ENCODE measurements at regions not wholly inside any gene's neighbourhood (a gene's known extent, or its start where the extent isn't known, plus 50 kb on each side); places are given as distances from the start of the nearest gene placed in this dataset.

DNA sequence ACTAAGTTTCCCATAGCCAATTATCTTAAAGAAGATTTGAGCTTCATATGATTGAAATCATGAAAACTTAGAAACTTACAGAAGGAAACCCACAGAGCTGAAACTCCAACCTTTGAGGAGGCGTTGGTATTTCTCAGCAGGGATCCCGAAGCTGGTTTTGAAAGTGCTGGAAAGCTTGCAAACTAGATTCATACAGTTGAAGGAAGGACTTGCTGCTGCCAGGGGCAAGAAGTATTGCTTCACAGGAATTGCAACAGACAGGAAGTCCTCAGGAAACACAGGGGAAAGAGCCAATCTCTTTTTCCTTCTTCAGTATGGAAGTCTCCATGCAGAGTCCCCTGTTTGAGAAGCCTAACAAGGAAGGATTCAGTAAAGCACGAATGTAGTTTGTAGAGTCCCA lies 419.7 kb downstream of the CD109 start:
- H3K14ac ChIP-seq (ENCODE audit: low read length), result no peak overlapping the region
- H3K23ac ChIP-seq (ENCODE audit: low read length), result no peak overlapping the region
- no peaks in the 10 kb centered on the region for H3K27me3 ChIP-seq (ENCODE audit: insufficient read depth, low read length)
- no peak overlapping the region for H3K4me2 ChIP-seq (ENCODE audit: low read length)
- no peaks in the 10 kb centered on the region for H3K36me3 ChIP-seq (ENCODE audit: control insufficient read depth in 1 of 2, insufficient read depth in 2 of 2, low read length in 2 of 2)
- no peak overlapping the region for H3K9ac ChIP-seq (ENCODE audit: low read length)
- no peak overlapping the region for H4K91ac ChIP-seq (ENCODE audit: low read depth, low read length)
- H3K4me3 ChIP-seq (ENCODE audit: low read depth, low read length), result no peak overlapping the region
- H3K4ac ChIP-seq (ENCODE audit: low read depth, low read length), result no peak overlapping the region
- no peak overlapping the region for H2BK5ac ChIP-seq (ENCODE audit: low read depth, low read length, poor library complexity)
- H3K27ac ChIP-seq (ENCODE audit: low read depth, low read length), result no peak overlapping the region
- WGBS (ENCODE audit: extremely low coverage, insufficient coverage, insufficient read length), result no CpG with 5 or more reads among the region's 3 CpGs
- no peaks in the 10 kb centered on the region for H3K9me3 ChIP-seq (ENCODE audit: insufficient read depth, low read depth, low read length)
- H3K18ac ChIP-seq (ENCODE audit: low read length), result no peak overlapping the region
- H3K79me1 ChIP-seq (ENCODE audit: low read length), result no peaks in the 10 kb centered on the region
- no peaks in the 10 kb centered on the region for H3K79me2 ChIP-seq (ENCODE audit: control insufficient read depth, insufficient read depth, low read length, poor library complexity)
- H3K4me1 ChIP-seq (ENCODE audit: control insufficient read depth in 1 of 2, insufficient read depth in 2 of 2, low read length in 2 of 2), result no peaks in the 10 kb centered on the region
- DNase-seq, result no peak
- no peak overlapping the region for H4K8ac ChIP-seq (ENCODE audit: low read depth, low read length)
- no peak overlapping the region for H2BK120ac ChIP-seq (ENCODE audit: insufficient read depth, low read length, poor library complexity)
- H2BK12ac ChIP-seq (ENCODE audit: low read length), result no peak overlapping the region
- no peak overlapping the region for H4K12ac ChIP-seq (ENCODE audit: low read depth, low read length)
- no peak overlapping the region for H2AFZ ChIP-seq (ENCODE audit: insufficient read depth, low read length, poor library complexity)
- H2AK5ac ChIP-seq (ENCODE audit: low read length), result no peak overlapping the region

DNA sequence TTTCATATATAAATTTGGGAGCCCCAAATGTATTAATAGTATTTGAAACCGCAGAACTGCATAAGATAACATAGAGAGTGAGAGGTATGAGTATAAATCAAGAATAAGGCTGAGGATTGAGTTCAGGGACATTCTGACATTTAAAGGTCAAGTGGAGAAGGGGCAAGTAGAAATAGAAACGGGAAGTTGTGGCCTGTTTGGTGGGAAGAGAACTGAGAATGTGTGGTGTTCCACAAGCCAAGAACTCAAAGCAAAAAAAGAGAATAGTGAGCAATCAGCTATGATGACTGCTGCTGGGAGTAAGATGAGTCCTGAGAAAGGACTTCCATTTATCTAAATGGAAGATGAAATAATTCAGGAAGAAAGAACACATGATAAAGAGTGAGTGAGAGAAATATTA lies 418.4 kb downstream of the CD109 start:
- Histone ChIP-seq H4K91ac (ENCODE audit: low read depth, low read length) (no peak overlapping the region), H2BK5ac (ENCODE audit: low read depth, low read length, poor library complexity) (no peak overlapping the region), H3K14ac (ENCODE audit: low read length) (no peak overlapping the region), H3K23ac (ENCODE audit: low read length) (no peak overlapping the region), H3K9me3 (ENCODE audit: insufficient read depth, low read depth, low read length) (no peaks in the 10 kb centered on the region), H3K4me2 (ENCODE audit: low read length) (no peak overlapping the region), H2AFZ (ENCODE audit: insufficient read depth, low read length, poor library complexity) (no peak overlapping the region), H3K79me1 (ENCODE audit: low read length) (no peaks in the 10 kb centered on the region), H3K4ac (ENCODE audit: low read depth, low read length) (no peak overlapping the region), H4K8ac (ENCODE audit: low read depth, low read length) (no peak overlapping the region), H3K4me3 (ENCODE audit: low read depth, low read length) (no peak overlapping the region), H3K18ac (ENCODE audit: low read length) (no peak overlapping the region), H3K4me1 (ENCODE audit: control insufficient read depth in 1 of 2, insufficient read depth in 2 of 2, low read length in 2 of 2) (no peaks in the 10 kb centered on the region), H2AK5ac (ENCODE audit: low read length) (no peak overlapping the region), H3K9ac (ENCODE audit: low read length) (no peak overlapping the region), H3K27me3 (ENCODE audit: insufficient read depth, low read length) (no peaks in the 10 kb centered on the region), H4K12ac (ENCODE audit: low read depth, low read length) (no peak overlapping the region), H3K79me2 (ENCODE audit: control insufficient read depth, insufficient read depth, low read length, poor library complexity) (no peaks in the 10 kb centered on the region), H3K36me3 (ENCODE audit: control insufficient read depth in 1 of 2, insufficient read depth in 2 of 2, low read length in 2 of 2) (no peaks in the 10 kb centered on the region), H2BK12ac (ENCODE audit: low read length) (no peak overlapping the region), H3K27ac (ENCODE audit: low read depth, low read length) (no peak overlapping the region), H2BK120ac (ENCODE audit: insufficient read depth, low read length, poor library complexity) (no peak overlapping the region)
- no CpG with 5 or more reads among the region's 2 CpGs for WGBS (ENCODE audit: extremely low coverage, insufficient coverage, insufficient read length)
- no peak for DNase-seq

DNA sequence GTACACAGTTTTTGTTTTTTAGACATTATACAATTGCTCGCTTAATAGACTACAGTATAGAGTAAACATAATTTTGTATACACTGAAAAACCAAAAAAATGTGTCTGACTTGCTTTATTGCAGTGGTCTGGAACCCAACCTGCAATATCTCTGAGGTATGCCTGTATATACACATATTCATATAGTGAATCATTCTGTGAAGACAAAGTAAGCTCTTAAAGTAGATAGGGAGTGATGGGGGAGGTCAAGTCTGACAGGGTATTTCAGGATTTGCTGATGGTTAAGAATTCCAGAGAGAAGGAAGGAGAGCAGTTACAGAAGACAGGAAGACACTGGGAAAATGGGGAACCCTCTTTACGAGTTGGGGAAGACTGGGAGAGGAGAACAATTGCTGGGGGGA lies 417.9 kb downstream of the CD109 start:
- Histone ChIP-seq H3K27ac (ENCODE audit: low read depth, low read length) (no peak overlapping the region), H3K27me3 (ENCODE audit: insufficient read depth, low read length) (no peaks in the 10 kb centered on the region), H3K14ac (ENCODE audit: low read length) (no peak overlapping the region), H3K23ac (ENCODE audit: low read length) (no peak overlapping the region), H4K91ac (ENCODE audit: low read depth, low read length) (no peak overlapping the region), H3K4me3 (ENCODE audit: low read depth, low read length) (no peak overlapping the region), H3K79me1 (ENCODE audit: low read length) (no peaks in the 10 kb centered on the region), H2BK12ac (ENCODE audit: low read length) (no peak overlapping the region), H2AK5ac (ENCODE audit: low read length) (no peak overlapping the region), H3K79me2 (ENCODE audit: control insufficient read depth, insufficient read depth, low read length, poor library complexity) (no peaks in the 10 kb centered on the region), H2BK5ac (ENCODE audit: low read depth, low read length, poor library complexity) (no peak overlapping the region), H3K4me1 (ENCODE audit: control insufficient read depth in 1 of 2, insufficient read depth in 2 of 2, low read length in 2 of 2) (no peaks in the 10 kb centered on the region), H3K36me3 (ENCODE audit: control insufficient read depth in 1 of 2, insufficient read depth in 2 of 2, low read length in 2 of 2) (no peaks in the 10 kb centered on the region), H3K18ac (ENCODE audit: low read length) (no peak overlapping the region), H4K8ac (ENCODE audit: low read depth, low read length) (no peak overlapping the region), H2AFZ (ENCODE audit: insufficient read depth, low read length, poor library complexity) (no peak overlapping the region), H3K9me3 (ENCODE audit: insufficient read depth, low read depth, low read length) (no peaks in the 10 kb centered on the region), H2BK120ac (ENCODE audit: insufficient read depth, low read length, poor library complexity) (no peak overlapping the region), H3K4ac (ENCODE audit: low read depth, low read length) (no peak overlapping the region), H4K12ac (ENCODE audit: low read depth, low read length) (no peak overlapping the region), H3K4me2 (ENCODE audit: low read length) (no peak overlapping the region), H3K9ac (ENCODE audit: low read length) (no peak overlapping the region)
- no peak for DNase-seq
- WGBS (ENCODE audit: extremely low coverage, insufficient coverage, insufficient read length), result no CpG with 5 or more reads among the region's 2 CpGs

DNA sequence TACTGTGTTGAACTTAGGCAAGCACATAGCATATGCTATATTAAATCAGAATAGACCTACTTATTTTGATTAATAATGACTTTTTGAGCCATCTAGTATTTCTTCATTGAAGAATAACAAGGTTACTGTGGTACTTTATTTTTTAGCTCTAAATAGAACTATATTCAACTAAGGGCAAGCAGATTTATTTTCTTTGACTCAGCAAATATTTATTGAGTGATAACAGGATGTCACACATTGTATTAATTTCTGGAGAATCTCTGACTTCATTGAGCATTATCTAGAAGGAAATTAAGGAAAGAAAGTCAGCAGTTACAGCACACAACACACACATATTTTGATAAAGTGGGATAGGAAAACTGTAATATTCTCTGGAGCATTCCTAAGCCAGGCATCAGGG lies 407.4 kb downstream of the CD109 start:
- no peak overlapping the region for H3K23ac ChIP-seq (ENCODE audit: low read length)
- H3K18ac ChIP-seq (ENCODE audit: low read length), result no peak overlapping the region
- no peak for DNase-seq
- H3K79me2 ChIP-seq (ENCODE audit: control insufficient read depth, insufficient read depth, low read length, poor library complexity), result no peaks in the 10 kb centered on the region
- no peaks in the 10 kb centered on the region for H3K27me3 ChIP-seq (ENCODE audit: insufficient read depth, low read length)
- no peak overlapping the region for H4K12ac ChIP-seq (ENCODE audit: low read depth, low read length)
- no peak overlapping the region for H3K4me3 ChIP-seq (ENCODE audit: low read depth, low read length)
- no peak overlapping the region for H4K8ac ChIP-seq (ENCODE audit: low read depth, low read length)
- no peak overlapping the region for H2BK12ac ChIP-seq (ENCODE audit: low read length)
- no peak overlapping the region for H2AK5ac ChIP-seq (ENCODE audit: low read length)
- no peak overlapping the region for H3K27ac ChIP-seq (ENCODE audit: low read depth, low read length)
- H3K9ac ChIP-seq (ENCODE audit: low read length), result no peak overlapping the region
- no peaks in the 10 kb centered on the region for H3K79me1 ChIP-seq (ENCODE audit: low read length)
- no peak overlapping the region for H3K4ac ChIP-seq (ENCODE audit: low read depth, low read length)
- no peak overlapping the region for H2BK120ac ChIP-seq (ENCODE audit: insufficient read depth, low read length, poor library complexity)
- H4K91ac ChIP-seq (ENCODE audit: low read depth, low read length), result no peak overlapping the region
- H3K4me2 ChIP-seq (ENCODE audit: low read length), result no peak overlapping the region
- H2AFZ ChIP-seq (ENCODE audit: insufficient read depth, low read length, poor library complexity), result no peak overlapping the region
- H3K9me3 ChIP-seq (ENCODE audit: insufficient read depth, low read depth, low read length), result no peaks in the 10 kb centered on the region
- no peak overlapping the region for H2BK5ac ChIP-seq (ENCODE audit: low read depth, low read length, poor library complexity)
- no peaks in the 10 kb centered on the region for H3K36me3 ChIP-seq (ENCODE audit: control insufficient read depth in 1 of 2, insufficient read depth in 2 of 2, low read length in 2 of 2)
- H3K14ac ChIP-seq (ENCODE audit: low read length), result no peak overlapping the region
- no peaks in the 10 kb centered on the region for H3K4me1 ChIP-seq (ENCODE audit: control insufficient read depth in 1 of 2, insufficient read depth in 2 of 2, low read length in 2 of 2)
